ENCODE measurements at regions not wholly inside any gene's neighbourhood (a gene's known extent, or its start where the extent isn't known, plus 50 kb on each side); places are given as distances from the start of the nearest gene placed in this dataset.
"Not testable (repeated sequence)": the region's sequence is repeated elsewhere in the genome, so short reads cannot be mapped to it uniquely, and the experiment has no call there.

- no peak for DNase-seq
Observed at GRCh38 chr20:30484009-30484748, 773.3 kb upstream of the DEFB115 start.

DNA sequence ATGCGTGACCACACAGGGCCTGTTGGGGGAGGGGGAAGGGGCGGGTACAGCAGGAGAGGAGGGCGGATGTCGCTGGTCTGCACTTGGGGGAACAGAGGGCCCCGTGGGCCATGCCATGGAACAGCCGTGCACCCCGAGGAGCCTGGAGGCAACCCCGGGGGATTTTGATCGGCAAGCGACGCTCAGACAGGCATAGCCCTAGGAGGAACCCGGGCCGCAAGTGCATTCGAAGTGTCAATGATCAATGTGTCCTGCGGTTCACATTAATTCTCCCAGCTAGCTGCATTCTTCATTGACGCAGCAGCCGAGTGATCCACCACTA lies 772.8 kb upstream of the DEFB115 start:
- no peak for DNase-seq

DNA sequence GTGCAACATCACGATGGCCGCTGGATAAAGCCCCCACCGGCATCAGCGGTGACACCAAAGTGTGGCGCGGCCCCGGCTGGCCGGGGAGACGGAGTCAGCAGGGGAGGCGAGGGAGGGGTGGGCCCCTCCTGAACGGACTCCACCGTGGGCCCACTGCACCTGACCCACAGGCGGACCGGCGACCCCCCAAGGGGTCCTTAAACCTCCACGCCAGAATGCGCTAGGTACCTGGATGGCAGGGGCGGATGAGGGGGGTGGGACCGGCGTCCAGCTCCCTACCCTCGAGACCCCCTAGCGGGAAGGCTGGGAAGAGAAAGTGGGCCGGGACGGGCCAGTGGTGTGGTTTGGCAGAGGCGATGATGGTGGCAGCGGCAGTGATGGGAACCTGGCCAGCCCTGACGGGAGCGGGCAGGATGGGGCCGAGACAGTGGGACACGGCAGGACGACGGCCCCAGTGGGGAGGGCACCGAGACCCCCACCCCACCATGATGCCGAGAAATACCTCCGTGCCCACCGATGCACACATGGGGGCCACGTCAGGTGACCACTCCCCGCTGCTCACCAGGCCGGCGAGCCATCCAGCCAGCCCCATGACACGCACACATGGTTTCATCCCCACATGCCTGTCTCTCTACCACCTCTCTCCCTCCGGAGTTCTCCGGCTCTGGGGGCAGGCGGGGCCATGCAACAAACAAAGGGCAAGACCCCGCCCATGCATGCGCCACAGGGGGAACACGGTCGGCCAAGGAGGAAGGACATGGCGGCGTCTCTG lies 771.9 kb upstream of the DEFB115 start:
- no peak for DNase-seq

DNA sequence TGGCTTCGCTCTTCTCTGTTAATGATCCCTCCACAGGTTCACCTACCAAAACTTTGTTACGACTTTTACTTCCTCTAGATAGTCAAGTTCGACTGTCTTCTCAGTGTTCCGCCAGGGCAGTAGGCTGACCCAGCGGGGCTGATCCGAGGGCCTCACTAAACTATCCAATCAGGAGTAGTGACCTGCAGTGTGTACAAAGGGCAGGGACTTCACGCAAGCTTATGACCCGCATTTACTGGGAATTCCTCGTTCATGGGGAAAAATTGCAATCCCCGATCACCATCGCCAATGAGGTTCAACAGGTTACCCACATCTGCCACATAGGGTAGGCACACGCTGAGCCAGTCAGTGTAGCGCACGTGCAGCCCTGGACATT lies 771.4 kb upstream of the DEFB115 start:
- no peak for DNase-seq

GRCh38 chr20:30487461-30487860 lies 770.0 kb upstream of the DEFB115 start:
- DNase-seq = not testable (repeated sequence)

GRCh38 chr20:30487947-30488926 lies 769.2 kb upstream of the DEFB115 start:
- DNase-seq = no peak

DNA sequence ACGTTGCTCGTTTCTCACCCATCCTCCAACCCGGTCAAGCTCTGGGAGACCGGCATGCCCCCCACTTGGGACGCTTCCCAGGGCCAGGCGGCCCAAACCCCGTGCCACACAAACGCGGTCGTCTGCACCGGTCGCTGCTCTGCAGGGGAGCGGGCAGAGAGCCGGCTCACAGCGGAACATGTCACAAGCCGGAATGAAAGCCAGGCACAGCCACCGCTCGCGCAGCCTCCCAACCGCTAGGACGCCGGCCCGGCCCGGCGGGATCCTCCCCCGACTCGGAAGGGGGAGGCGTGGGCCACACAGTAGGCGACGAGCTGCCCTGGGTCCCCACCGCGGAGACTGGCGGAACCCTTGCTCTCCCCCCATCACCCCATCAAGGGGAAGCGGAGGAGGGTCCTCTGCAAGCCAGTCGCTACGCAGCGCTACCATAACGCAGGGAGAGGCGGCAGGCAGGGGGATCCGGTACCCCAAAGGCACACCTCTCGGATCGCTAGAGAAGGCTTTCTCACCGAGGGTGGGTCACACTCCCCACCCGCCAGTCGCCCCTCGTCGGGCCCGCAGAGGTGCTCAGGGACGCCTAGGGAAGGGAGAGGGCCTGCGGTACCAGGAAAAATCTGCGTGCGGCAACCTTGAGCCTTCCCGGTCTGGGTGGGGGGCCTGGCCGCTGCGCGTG lies 768.4 kb upstream of the DEFB115 start:
- no peak for DNase-seq

- DNase-seq = no peak
Observed at GRCh38 chr20:30489614-30490003, 767.9 kb upstream of the DEFB115 start.

DNA sequence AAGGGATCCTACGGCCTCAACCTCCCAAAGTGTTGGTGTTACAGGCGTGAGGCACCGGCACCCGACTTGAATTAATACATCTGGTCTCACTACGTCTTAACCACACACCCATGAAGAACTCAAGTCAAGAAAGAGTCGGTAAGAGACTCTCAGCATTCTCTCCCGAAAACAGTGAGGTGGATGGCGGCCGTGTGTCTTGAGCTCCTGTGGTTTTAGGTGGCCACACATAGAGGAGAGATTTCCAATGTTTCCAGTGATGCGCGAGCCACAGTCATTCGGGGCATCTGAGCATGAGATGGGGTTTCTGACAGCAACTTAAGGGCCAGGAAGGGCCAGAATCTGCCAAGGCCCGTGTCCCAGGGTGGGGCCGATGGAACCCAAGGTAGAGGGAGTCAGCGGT lies 766.4 kb upstream of the DEFB115 start:
- DNase-seq = no peak

DNA sequence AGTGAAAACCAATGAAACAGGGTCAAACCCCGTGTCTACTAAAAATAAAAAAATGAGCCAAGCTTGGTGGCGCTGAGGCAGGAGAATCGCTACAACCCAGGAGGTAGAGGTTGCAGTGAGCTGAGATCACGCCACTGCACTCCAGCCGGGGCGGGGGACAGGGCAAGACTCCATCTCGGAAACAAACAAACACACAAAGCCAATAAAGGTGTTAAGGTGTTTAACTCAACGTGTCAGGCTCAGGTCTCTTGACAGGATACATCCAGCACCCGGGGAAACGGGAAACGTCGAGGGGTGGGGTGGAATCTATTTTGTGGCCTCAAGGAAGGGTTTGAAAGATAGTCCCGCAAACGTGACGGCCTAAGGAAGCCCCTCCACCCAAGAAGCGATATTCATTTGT lies 760.8 kb upstream of the DEFB115 start:
- DNase-seq = not testable (repeated sequence)

- DNase-seq = not testable (repeated sequence)
Observed at GRCh38 chr20:30497191-30497590, 760.3 kb upstream of the DEFB115 start.

DNA sequence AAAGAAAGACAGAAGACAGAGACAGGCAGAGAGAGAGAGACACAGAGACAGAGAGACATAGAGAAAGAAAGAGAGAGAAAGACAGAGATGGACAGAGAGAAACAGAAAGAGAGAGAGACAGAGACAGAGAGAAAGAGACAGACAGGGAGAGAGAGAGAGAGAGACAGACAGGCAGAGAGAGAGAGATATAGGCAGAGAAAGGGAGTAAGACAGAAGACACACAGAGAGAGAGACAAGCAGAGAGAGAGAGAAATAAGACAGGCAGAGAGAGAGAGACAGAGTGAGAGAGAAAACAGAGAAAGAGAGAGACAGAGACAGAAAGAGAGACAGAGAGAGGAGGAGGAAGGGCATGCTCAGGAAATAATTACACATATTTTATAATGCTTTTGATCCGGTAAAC lies 758.3 kb upstream of the DEFB115 start:
- no peak for DNase-seq

DNA sequence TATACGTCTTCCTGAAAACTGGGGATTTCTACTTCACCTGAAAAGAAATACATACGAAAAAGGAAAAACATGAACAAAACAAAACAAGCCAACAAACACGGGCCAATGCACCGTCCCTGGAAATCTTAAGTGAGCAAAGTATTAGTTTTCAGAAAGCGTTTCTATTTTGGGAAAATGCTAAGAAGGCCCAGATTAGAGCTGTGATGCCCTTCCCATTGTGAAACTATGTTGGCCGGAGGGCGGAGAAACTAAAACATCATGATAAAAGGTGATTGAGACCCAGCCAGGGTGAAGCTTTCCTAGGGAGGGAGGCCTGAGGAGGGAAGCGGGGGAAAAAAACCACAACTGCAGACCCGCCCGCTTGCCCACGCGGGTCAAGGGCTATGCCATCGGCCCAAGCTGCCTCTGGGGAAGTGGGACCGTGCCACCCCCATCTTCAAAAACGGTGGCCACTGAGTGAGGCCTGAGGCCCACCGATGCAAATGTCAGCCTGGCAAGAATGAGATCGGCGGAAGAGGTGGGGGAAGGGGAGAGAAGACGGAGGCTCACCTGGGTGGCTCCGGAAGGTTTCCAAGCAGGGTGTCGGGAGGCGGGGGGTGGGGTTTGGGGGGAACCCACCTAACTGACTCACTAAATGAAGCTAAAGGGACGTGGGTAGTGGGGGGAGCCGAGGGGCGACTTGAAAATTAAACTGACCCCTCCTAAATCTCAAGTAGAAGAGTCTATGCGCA lies 757.6 kb upstream of the DEFB115 start:
- not testable (repeated sequence) for DNase-seq

DNA sequence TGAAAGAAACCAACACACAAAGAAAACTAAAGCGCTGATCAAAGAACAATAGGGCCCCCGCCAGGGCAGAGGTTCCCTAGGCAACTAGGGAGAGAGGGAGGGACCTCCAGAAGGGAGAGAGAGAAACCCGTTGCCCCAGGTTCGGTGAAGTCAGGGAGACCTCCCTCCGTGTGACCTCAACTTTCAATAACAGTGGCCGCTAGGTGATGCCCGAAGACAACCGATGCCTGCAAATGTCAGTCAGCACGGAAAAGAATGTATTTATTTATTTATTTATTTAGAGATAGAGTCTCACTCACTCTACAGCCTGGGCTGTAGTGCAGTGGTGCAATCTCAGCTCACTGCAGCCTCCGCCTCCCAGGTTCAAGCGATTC lies 757.0 kb upstream of the DEFB115 start:
- peak; percentile 60 for DNase-seq

DNA sequence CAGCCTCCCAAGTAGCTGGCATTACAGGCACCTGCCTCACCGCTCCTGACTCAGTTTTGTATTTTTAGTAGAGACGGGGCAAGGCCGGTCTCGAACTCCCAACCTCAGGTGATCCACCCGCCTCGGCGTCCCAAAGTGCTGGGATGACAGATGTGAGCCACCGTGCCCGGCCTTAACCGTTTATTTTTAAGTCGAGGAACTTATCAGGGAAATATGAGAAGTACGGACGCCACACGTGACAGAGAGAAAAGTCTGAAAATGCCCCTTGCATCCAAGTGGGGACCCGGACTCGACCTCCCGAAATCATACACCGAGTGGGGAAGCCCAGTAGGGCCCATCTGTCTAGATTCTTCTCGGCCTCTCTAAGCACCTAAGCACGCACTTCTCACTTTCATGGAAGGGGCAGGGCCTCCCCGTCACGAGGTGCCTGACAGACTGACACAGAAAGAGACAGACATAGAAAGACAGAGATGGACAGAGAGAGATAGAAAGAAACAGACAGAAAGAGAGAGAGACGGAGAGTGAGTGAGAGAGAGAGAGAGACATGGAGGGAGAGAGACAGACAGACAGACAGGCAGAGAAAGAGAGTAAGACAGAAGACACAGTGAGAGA lies 756.5 kb upstream of the DEFB115 start:
- no peak for DNase-seq

- no peak for DNase-seq
Observed at GRCh38 chr20:30502670-30503069, 754.8 kb upstream of the DEFB115 start.

DNA sequence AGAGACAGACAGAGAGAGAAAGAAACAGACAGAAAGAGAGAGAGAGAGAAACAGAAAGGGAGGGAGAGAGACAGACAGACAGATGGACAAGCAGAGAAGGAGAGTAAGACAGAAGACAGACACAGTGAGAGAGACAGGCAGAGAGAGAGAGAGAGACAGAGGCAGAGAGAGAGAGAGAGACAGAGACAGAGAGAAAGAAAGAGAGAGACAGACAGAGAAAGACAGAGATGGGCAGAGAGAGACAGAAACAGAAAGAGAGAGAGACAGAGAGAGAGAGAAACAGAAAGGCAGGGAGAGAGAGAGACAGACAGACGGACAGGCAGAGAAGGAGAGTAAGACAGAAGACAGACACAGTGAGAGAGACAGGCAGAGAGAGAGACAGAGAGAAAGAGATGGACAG lies 754.3 kb upstream of the DEFB115 start:
- DNase-seq = not testable (repeated sequence)

- DNase-seq = no peak
Observed at GRCh38 chr20:30503992-30504570, 753.4 kb upstream of the DEFB115 start.

DNA sequence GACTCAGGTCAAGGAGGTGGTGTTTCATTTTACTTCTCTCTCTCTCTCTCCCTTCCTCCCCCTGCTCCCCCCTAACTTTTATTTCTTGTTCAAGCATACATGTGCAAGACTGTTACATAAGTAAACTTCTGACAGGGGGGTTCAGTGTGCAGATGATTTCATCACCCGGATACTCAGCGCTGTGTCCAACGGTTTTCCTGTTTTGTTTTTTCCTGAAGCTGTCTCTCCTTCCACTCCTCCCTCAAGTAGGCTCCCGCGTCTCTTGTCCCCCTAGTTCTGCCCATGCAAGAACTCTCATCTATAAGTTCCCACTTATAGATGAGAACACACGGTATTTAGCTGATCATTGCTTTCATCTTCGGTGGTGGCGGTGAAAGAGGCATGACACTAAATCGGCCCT lies 751.9 kb upstream of the DEFB115 start:
- DNase-seq = no peak

GRCh38 chr20:30506100-30506499 lies 751.4 kb upstream of the DEFB115 start:
- no peak for DNase-seq

- not testable (repeated sequence) for DNase-seq
Observed at GRCh38 chr20:30508382-30508781, 749.1 kb upstream of the DEFB115 start.
